ENCODE measurements at regions not wholly inside any gene's neighbourhood (a gene's known extent, or its start where the extent isn't known, plus 50 kb on each side); places are given as distances from the start of the nearest gene placed in this dataset.

GRCh38 chr1:80876035-80876434, 924.7 kb upstream of the ADGRL2 start:
- no peak overlapping the region for H3K27ac ChIP-seq
- TF ChIP-seq CTCF (conservative IDR thresholded peaks at IDR 0.05) = no peak

- no peak for TF ChIP-seq CTCF (conservative IDR thresholded peaks at IDR 0.05)
These were observed 931.4 kb upstream of the ADGRL2 start for GRCh38 chr1:80869299-80869698.

GRCh38 chr1:80847904-80848303, 952.8 kb upstream of the ADGRL2 start:
- no peak for TF ChIP-seq CTCF (conservative IDR thresholded peaks at IDR 0.05)

More at GRCh38 chr1:80869299-80869698, 931.4 kb upstream of the ADGRL2 start:
- H3K27ac ChIP-seq = no peak overlapping the region

GRCh38 chr1:80846966-80847365, 953.8 kb upstream of the ADGRL2 start:
- H3K27ac ChIP-seq = no peak overlapping the region
- no peak for TF ChIP-seq CTCF (conservative IDR thresholded peaks at IDR 0.05)

More at GRCh38 chr1:80847904-80848303, 952.8 kb upstream of the ADGRL2 start:
- H3K27ac ChIP-seq = no peak overlapping the region

- no peak overlapping the region for H3K27ac ChIP-seq
- no peak for TF ChIP-seq CTCF (conservative IDR thresholded peaks at IDR 0.05)
These were observed 957.9 kb upstream of the ADGRL2 start for GRCh38 chr1:80842796-80843195.

- H3K27ac ChIP-seq = no peak overlapping the region
- TF ChIP-seq CTCF (conservative IDR thresholded peaks at IDR 0.05) = no peak
These were observed 959.5 kb upstream of the ADGRL2 start for GRCh38 chr1:80841261-80841660.

GRCh38 chr1:80837066-80837465, 963.7 kb upstream of the ADGRL2 start:
- H3K27ac ChIP-seq = no peak overlapping the region
- no peak for TF ChIP-seq CTCF (conservative IDR thresholded peaks at IDR 0.05)

- H3K27ac ChIP-seq = no peak overlapping the region
These were observed 964.2 kb upstream of the ADGRL2 start for GRCh38 chr1:80836505-80836904.

More at GRCh38 chr1:80836505-80836904, 964.2 kb upstream of the ADGRL2 start:
- no peak for TF ChIP-seq CTCF (conservative IDR thresholded peaks at IDR 0.05)
